Gastroesophageal sphincter (tissue), 3 donors: ENCODE measurements at regions not wholly inside any gene's neighbourhood (a gene's known extent, or its start where the extent isn't known, plus 50 kb on each side); places are given as distances from the start of the nearest gene placed in this dataset.

Experiments
- CTCF ChIP-seq, 4 experiments: fragments of 200-600 bp in 2 of 4; fragments of 450-650 bp in 2 of 4; sonication (generic) in 1 of 4; IDR thresholded peaks; one replicate each; pipeline ENCODE4 v1.5.1; 2017 to 2019; ENCODE audit warnings: antibody characterized with exemption in 4 of 4, mild to moderate bottlenecking in 2 of 4, moderate library complexity in 2 of 4
- EP300 ChIP-seq: sonication (generic); formaldehyde crosslinking; IDR thresholded peaks from one replicate; pipeline ENCODE4 v1.6.1; 2017; ENCODE audit warnings: antibody characterized with exemption, mild to moderate bottlenecking
- POLR2AphosphoS5 ChIP-seq: sonication (generic); formaldehyde crosslinking; IDR thresholded peaks from one replicate; pipeline ENCODE4 v1.6.1; 2017; ENCODE audit warnings: antibody characterized with exemption

DNA sequence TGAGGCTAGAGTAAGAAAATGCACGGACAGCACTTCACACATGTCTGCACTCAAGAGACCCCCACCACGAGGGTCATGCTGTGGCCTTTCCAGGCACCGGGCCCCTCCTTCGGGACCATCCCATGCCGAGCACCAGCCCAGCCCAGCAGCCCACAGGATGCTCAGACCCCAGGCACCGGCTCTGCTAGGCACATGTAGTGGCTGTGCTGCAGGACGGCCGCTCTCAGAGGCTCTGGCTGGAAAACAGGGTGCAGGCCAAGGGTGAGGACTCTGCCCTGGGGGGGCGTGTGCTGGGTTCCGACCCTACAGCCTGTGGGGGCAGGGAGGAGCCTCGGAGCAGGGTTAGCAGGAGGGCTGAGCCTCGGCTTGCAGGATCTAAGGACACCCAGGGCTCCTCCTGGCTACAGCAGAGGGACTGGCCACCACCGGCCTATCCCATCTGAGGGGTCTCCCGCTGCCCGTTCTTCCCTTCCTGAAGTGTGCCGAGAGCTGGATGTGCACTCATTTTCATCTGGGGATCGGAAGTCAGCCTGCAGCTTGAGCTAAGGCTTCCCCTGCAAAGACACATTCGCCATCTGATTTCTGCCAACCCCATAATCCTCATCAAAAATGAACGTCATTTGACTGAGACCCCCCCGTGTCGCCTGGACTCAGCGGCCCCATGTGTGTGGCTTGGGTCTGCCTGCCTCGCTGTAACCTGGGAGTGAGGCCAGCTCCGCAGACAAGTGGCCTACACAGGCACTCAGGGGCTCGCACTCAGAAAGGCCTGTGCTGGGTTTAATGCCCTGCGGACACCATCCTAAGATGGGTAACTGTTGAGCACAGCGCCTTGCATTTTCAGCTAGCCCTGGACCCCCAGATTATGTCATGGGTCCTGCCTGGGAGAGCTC, 293.1 kb upstream of the FOXF1 start:
- TF ChIP-seq CTCF (IDR thresholded peaks at IDR 0.05) (no peak), EP300 (no peak), POLR2AphosphoS5 (no peak)
